GM23338 (cell line): ENCODE measurements at regions not wholly inside any gene's neighbourhood (a gene's known extent, or its start where the extent isn't known, plus 50 kb on each side); places are given as distances from the start of the nearest gene placed in this dataset.

Experiments used
- ATAC-seq: fragments of 200-7000 bp; cut with Tn5 transposase; 3 replicates; pipeline ENCODE4 v1.9.1; 2020
- DNase-seq: peaks from one replicate; pipeline ENCODE4 v3.0.0-alpha.2; 2015; ENCODE audit warnings: low spot score
- H2AFZ ChIP-seq: fragments of 200-600 bp; sonication (generic); 2 replicates; pipeline ENCODE4 v1.8.0; 2016; ENCODE audit warnings: antibody characterized with exemption, mild to moderate bottlenecking, moderate library complexity
- H3F3A ChIP-seq: fragments of 200-600 bp; sonication (generic); replicated peaks from 2 replicates; pipeline ENCODE4 v1.8.0; 2017; ENCODE audit warnings: antibody characterized with exemption, mixed run types, low read depth
- H3K27ac ChIP-seq: fragments of 200-600 bp; sonication (generic); 2 replicates; pipeline ENCODE4 v1.6.1; 2016; ENCODE audit warnings: low read depth
- H3K27me3 ChIP-seq: fragments of 200-600 bp; sonication (generic); 2 replicates; pipeline ENCODE4 v1.8.0; 2016; ENCODE audit warnings: mild to moderate bottlenecking, mixed run types, moderate library complexity; ENCODE audit not compliant: insufficient read depth
- H3K36me3 ChIP-seq: fragments of 200-600 bp; sonication (generic); 2 replicates; pipeline ENCODE4 v1.8.0; 2016; ENCODE audit warnings: mild to moderate bottlenecking; ENCODE audit not compliant: insufficient read depth
- H3K4me1 ChIP-seq: fragments of 200-600 bp; sonication (generic); 2 replicates; pipeline ENCODE4 v1.8.0; 2016; ENCODE audit warnings: mild to moderate bottlenecking, moderate library complexity; ENCODE audit not compliant: insufficient read depth
- H3K4me2 ChIP-seq: fragments of 200-600 bp; sonication (generic); 2 replicates; pipeline ENCODE4 v1.7.1; 2017; ENCODE audit warnings: mixed run types
- H3K4me3 ChIP-seq: fragments of 200-600 bp; sonication (generic); 2 replicates; pipeline ENCODE4 v1.6.1; 2016; ENCODE audit warnings: mixed run types
- H3K79me2 ChIP-seq: fragments of 200-600 bp; sonication (generic); replicated peaks from 2 replicates; pipeline ENCODE4 v1.8.0; 2017; ENCODE audit warnings: mild to moderate bottlenecking; ENCODE audit not compliant: insufficient read depth
- H3K9me2 ChIP-seq: fragments of 200-600 bp; sonication (generic); 2 replicates; pipeline ENCODE4 v1.8.0; 2017; ENCODE audit not compliant: insufficient read depth
- H4K20me1 ChIP-seq: fragments of 200-600 bp; sonication (generic); replicated peaks from 2 replicates; pipeline ENCODE4 v1.8.0; 2017; ENCODE audit warnings: mild to moderate bottlenecking; ENCODE audit not compliant: insufficient read depth
- H3K27ac Mint-ChIP-seq: 2 replicates; pipeline ENCODE4 v1.8.0; 2020; ENCODE audit warnings: inconsistent platforms, mild to moderate bottlenecking, moderate library complexity, mixed read lengths
- H3K27me3 Mint-ChIP-seq: 3 replicates; pipeline ENCODE4 v1.8.0; 2022; ENCODE audit warnings: low read depth, mild to moderate bottlenecking, moderate library complexity, mixed read lengths, inconsistent platforms; ENCODE audit not compliant: insufficient read depth, poor library complexity
- H3K36me3 Mint-ChIP-seq: 3 replicates; pipeline ENCODE4 v1.8.0; 2021; ENCODE audit warnings: low read depth, mild to moderate bottlenecking, inconsistent platforms, moderate library complexity, mixed read lengths
- H3K4me1 Mint-ChIP-seq: 3 replicates; pipeline ENCODE4 v1.8.0; 2020; ENCODE audit warnings: mild to moderate bottlenecking, inconsistent platforms, mixed read lengths
- H3K4me3 Mint-ChIP-seq: 3 replicates; pipeline ENCODE4 v1.8.0; 2021; ENCODE audit warnings: moderate library complexity, mild to moderate bottlenecking, inconsistent platforms, mixed read lengths
- H3K9me3 Mint-ChIP-seq: 3 replicates; pipeline ENCODE4 v1.8.0; 2020; ENCODE audit warnings: moderate library complexity, mild to moderate bottlenecking, inconsistent platforms, mixed read lengths
- CREB1 ChIP-seq: fragments of 250-450 bp; sonication (Bioruptor Pico); IDR thresholded peaks from 2 replicates; pipeline ENCODE4 v1.5.0; 2020; ENCODE audit warnings: low read depth, mild to moderate bottlenecking, moderate library complexity
- EZH2phosphoT487 ChIP-seq: fragments of 200-600 bp; sonication (generic); IDR thresholded peaks from one replicate; pipeline ENCODE4 v1.8.1; 2018; ENCODE audit warnings: antibody characterized with exemption; ENCODE audit not compliant: unreplicated experiment
- JUNB ChIP-seq: IDR thresholded peaks from one replicate; pipeline ENCODE4 v1.6.1; 2016; ENCODE audit warnings: antibody characterized with exemption; ENCODE audit not compliant: unreplicated experiment
- NANOG ChIP-seq: IDR thresholded peaks from 2 replicates; pipeline ENCODE4 v1.6.1; 2016; ENCODE audit warnings: antibody characterized with exemption, borderline replicate concordance
- REST ChIP-seq: IDR thresholded peaks from one replicate; pipeline ENCODE4 v1.6.1; 2018; ENCODE audit warnings: antibody characterized with exemption; ENCODE audit not compliant: unreplicated experiment
- STAT1 ChIP-seq: IDR thresholded peaks from one replicate; pipeline ENCODE4 v1.6.1; 2016; ENCODE audit warnings: antibody characterized with exemption; ENCODE audit not compliant: unreplicated experiment
- ZNF114 ChIP-seq: fragments of 250-450 bp; sonication (Bioruptor Pico); IDR thresholded peaks from 2 replicates; pipeline ENCODE4 v1.5.0; 2020; ENCODE audit warnings: mild to moderate bottlenecking, moderate library complexity
- ZNF331 ChIP-seq: fragments of 250-450 bp; sonication (Bioruptor Pico); IDR thresholded peaks from 2 replicates; pipeline ENCODE4 v1.5.0; 2020; ENCODE audit warnings: low read depth, mild to moderate bottlenecking, moderate library complexity
- TF ChIP-seq, protein P1 (sequence below): IDR thresholded peaks from 2 replicates; pipeline ENCODE4 v1.6.1; 2016; ENCODE audit warnings: antibody characterized with exemption

DNA sequence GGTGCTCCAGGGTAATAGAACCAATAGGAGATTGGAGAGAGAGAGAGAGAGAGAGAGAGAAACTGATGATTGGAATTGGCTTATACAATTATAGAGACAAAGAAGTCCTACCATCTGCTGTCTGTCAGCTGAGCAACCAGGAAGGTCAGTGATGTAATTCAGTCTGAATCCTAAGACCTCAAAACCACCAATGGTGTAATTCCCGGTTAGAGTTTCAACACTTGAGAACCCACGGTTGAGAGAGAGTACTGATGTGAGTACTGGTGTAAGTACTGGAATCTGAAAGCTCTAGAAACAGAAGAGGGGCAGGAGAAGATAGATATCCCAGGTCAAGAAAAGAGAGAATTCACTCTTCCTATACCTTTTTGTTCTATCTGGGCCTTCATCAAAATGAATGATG lies 775.8 kb downstream of the EFNA5 start (continued):
- TF ChIP-seq, protein P1, sequence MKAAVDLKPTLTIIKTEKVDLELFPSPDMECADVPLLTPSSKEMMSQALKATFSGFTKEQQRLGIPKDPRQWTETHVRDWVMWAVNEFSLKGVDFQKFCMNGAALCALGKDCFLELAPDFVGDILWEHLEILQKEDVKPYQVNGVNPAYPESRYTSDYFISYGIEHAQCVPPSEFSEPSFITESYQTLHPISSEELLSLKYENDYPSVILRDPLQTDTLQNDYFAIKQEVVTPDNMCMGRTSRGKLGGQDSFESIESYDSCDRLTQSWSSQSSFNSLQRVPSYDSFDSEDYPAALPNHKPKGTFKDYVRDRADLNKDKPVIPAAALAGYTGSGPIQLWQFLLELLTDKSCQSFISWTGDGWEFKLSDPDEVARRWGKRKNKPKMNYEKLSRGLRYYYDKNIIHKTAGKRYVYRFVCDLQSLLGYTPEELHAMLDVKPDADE = no peak
- TF ChIP-seq EZH2phosphoT487 (no peak), REST (no peak), JUNB (no peak), STAT1 (no peak)

- ATAC-seq (no peak), DNase-seq (no peak)
- H3K36me3 Mint-ChIP-seq = peaks cover 8% of the 10 kb centered on the region; the same call in 2 of the 3 replicates
- no peak overlapping the region for H3K27ac ChIP-seq
- no peak overlapping the region for H3K4me3 Mint-ChIP-seq
- H3K9me2 ChIP-seq = no peaks in the 10 kb centered on the region
- TF ChIP-seq CREB1 (CRISPR knock-in tag) (no peak), NANOG (no peak), ZNF114 (CRISPR knock-in tag) (no peak), ZNF331 (CRISPR knock-in tag) (no peak)
- TF ChIP-seq, protein P1 = no peak
- no peak overlapping the region for H2AFZ ChIP-seq
- no peaks in the 10 kb centered on the region for H3K27me3 ChIP-seq
- H3K9me3 Mint-ChIP-seq = peaks cover 10% of the 10 kb centered on the region; the same call in 2 of the 3 replicates
- H3K4me1 Mint-ChIP-seq = peaks cover 13% of the 10 kb centered on the region
- H3K27me3 Mint-ChIP-seq = no peaks in the 10 kb centered on the region
- H3F3A ChIP-seq = no peaks in the 10 kb centered on the region
- H3K36me3 ChIP-seq = 0 out of 2 replicates have a peak, but pooled peaks cover 8% of the 10 kb centered on the region
- peak overlapping the region; percentile 85 for H3K27ac Mint-ChIP-seq
- no peak overlapping the region for H3K4me2 ChIP-seq
- H4K20me1 ChIP-seq = no peaks in the 10 kb centered on the region
- no peak overlapping the region for H3K4me3 ChIP-seq
- peaks cover 5% of the 10 kb centered on the region; the same call in 1 of the 2 replicates for H3K4me1 ChIP-seq
- no peaks in the 10 kb centered on the region for H3K79me2 ChIP-seq
Measured at GRCh38 chr5:106882035-106882434, 788.7 kb downstream of the EFNA5 start.
